GM19239 (cell line): ENCODE measurements at regions not wholly inside any gene's neighbourhood (a gene's known extent, or its start where the extent isn't known, plus 50 kb on each side); places are given as distances from the start of the nearest gene placed in this dataset.

ENCODE experiments used
- DNase-seq: peaks from one replicate; pipeline ENCODE4 v3.0.0; 2011; ENCODE audit warnings: low spot score; ENCODE audit not compliant: insufficient read length
- FAIRE-seq: peaks from 2 replicates; lab custom pipeline; 2011; peaks lifted over from hg19 to GRCh38; lab: Jason Lieb, UNC

- DNase-seq (no peak), FAIRE-seq (no peak)
Observed at GRCh38 chr15:25565470-25566264, 126.8 kb upstream of the UBE3A start.

GRCh38 chr15:25563596-25563995 lies 124.8 kb upstream of the UBE3A start:
- no peak for FAIRE-seq
- DNase-seq, result no peak

- no peak for FAIRE-seq
- DNase-seq, result no peak
Observed at GRCh38 chr15:25557926-25558325, 119.1 kb upstream of the UBE3A start.

GRCh38 chr15:25556136-25556535 lies 117.3 kb upstream of the UBE3A start:
- DNase-seq (no peak), FAIRE-seq (no peak)

- DNase-seq (no peak), FAIRE-seq (no peak)
Observed at GRCh38 chr15:25554640-25555039, 115.8 kb upstream of the UBE3A start.

- no peak for FAIRE-seq
Observed at GRCh38 chr15:25548600-25548999, 109.8 kb upstream of the UBE3A start.

GRCh38 chr15:25545889-25546288 lies 107.1 kb upstream of the UBE3A start:
- no peak for FAIRE-seq
- DNase-seq, result no peak

More at GRCh38 chr15:25548600-25548999, 109.8 kb upstream of the UBE3A start:
- no peak for DNase-seq

- FAIRE-seq, result no peak
- no peak for DNase-seq
Observed at GRCh38 chr15:25545017-25545416, 106.2 kb upstream of the UBE3A start.

- no peak for FAIRE-seq
Observed at GRCh38 chr15:25544076-25544475, 105.3 kb upstream of the UBE3A start.

GRCh38 chr15:25543196-25543595 lies 104.4 kb upstream of the UBE3A start:
- DNase-seq, result no peak
- FAIRE-seq, result no peak

More at GRCh38 chr15:25544076-25544475, 105.3 kb upstream of the UBE3A start:
- DNase-seq, result no peak

- no peak for FAIRE-seq
- no peak for DNase-seq
Observed at GRCh38 chr15:25541228-25541627, 102.4 kb upstream of the UBE3A start.

GRCh38 chr15:25536801-25537611 lies 98.2 kb upstream of the UBE3A start:
- FAIRE-seq (no peak), DNase-seq (no peak)

GRCh38 chr15:25535866-25536265 lies 97.0 kb upstream of the UBE3A start:
- FAIRE-seq (no peak), DNase-seq (no peak)

GRCh38 chr15:25534293-25534692 lies 95.5 kb upstream of the UBE3A start:
- DNase-seq (no peak), FAIRE-seq (no peak)

GRCh38 chr15:25532269-25533140 lies 93.7 kb upstream of the UBE3A start:
- DNase-seq (no peak), FAIRE-seq (no peak)

- FAIRE-seq, result no peak
- no peak for DNase-seq
Observed at GRCh38 chr15:25529774-25530173, 91.0 kb upstream of the UBE3A start.

GRCh38 chr15:25527118-25527517 lies 88.3 kb upstream of the UBE3A start:
- no peak for FAIRE-seq

GRCh38 chr15:25525741-25526140 lies 86.9 kb upstream of the UBE3A start:
- FAIRE-seq, result no peak
- DNase-seq, result no peak

More at GRCh38 chr15:25527118-25527517, 88.3 kb upstream of the UBE3A start:
- DNase-seq, result no peak

- DNase-seq (no peak), FAIRE-seq (no peak)
Observed at GRCh38 chr15:25515633-25516032, 76.8 kb upstream of the UBE3A start.

- no peak for DNase-seq
- FAIRE-seq, result no peak
Observed at GRCh38 chr15:25514522-25514921, 75.7 kb upstream of the UBE3A start.
